ENCODE measurements at regions not wholly inside any gene's neighbourhood (a gene's known extent, or its start where the extent isn't known, plus 50 kb on each side); places are given as distances from the start of the nearest gene placed in this dataset.

DNA sequence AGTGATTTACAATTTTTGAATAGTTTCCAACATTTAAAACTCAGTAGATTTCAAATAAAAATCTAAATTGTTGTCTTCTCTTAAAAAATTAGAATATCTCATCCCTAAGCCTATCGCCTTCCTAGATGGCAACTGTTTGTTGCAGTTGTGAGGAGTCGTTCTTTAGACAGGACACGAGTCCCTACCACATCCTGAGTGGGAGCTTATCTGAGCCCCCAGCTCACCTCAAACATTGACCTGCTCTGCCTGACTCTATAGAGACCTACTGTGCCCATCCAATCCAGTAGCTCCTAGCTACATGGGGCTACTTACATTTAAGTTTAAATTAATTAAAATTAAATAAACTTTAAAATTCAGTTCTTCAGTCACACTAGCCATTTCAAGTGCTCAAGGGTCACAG is 434.7 kb downstream of the FOXO1 start:
- no peaks in the 10 kb centered on the region for H3K27me3 ChIP-seq (ENCODE audit: control insufficient read depth, insufficient read depth, low read length)
- H3K36me3 ChIP-seq (ENCODE audit: control insufficient read depth, insufficient read depth, low read length): no peaks in the 10 kb centered on the region
- TF ChIP-seq, protein P1, sequence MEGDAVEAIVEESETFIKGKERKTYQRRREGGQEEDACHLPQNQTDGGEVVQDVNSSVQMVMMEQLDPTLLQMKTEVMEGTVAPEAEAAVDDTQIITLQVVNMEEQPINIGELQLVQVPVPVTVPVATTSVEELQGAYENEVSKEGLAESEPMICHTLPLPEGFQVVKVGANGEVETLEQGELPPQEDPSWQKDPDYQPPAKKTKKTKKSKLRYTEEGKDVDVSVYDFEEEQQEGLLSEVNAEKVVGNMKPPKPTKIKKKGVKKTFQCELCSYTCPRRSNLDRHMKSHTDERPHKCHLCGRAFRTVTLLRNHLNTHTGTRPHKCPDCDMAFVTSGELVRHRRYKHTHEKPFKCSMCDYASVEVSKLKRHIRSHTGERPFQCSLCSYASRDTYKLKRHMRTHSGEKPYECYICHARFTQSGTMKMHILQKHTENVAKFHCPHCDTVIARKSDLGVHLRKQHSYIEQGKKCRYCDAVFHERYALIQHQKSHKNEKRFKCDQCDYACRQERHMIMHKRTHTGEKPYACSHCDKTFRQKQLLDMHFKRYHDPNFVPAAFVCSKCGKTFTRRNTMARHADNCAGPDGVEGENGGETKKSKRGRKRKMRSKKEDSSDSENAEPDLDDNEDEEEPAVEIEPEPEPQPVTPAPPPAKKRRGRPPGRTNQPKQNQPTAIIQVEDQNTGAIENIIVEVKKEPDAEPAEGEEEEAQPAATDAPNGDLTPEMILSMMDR (IDR thresholded peaks at IDR 0.05; ENCODE audit: insufficient read depth, low read length, severe bottlenecking): no peak
- no peak for DNase-seq (ENCODE audit: low read depth)
- no peak for FAIRE-seq
- H3K4me3 ChIP-seq (ENCODE audit: low read depth, low read length): no peak overlapping the region

DNA sequence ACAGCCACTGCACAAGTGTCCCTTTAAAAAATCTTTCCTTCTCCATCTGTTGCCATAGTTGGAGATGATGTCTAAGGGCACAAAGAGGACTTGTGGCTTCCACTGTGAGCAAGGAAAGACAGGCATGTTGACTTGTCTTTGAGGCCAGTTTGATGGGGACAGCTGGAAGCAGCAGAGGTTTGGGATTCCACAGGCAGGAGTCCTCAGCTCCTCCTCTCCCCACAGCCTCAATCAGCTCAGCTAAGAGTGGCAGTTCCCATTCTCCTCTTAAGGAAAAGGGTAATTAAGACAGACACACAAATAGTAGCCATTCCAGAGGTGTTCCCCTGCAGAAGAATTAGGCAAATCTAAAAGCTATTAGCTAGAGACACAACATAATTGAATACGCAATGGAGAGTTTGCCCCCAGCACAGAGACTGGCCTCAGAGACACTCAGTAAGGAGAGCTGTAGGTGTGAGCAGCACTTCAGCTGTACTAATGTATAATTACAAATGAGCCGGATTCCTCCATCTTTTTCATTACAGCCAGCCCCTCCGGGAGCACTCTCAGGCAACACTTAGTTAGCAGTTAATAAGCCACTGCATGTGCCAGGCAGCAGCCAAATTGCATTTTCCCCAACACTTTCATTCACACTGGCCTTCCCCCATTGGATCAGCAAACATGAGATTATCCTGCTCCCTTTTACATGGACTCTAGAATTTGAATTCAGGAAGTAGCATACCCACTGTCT is 434.0 kb downstream of the FOXO1 start:
- FAIRE-seq: no peak
- no peak overlapping the region for H3K4me3 ChIP-seq (ENCODE audit: low read depth, low read length)

DNA sequence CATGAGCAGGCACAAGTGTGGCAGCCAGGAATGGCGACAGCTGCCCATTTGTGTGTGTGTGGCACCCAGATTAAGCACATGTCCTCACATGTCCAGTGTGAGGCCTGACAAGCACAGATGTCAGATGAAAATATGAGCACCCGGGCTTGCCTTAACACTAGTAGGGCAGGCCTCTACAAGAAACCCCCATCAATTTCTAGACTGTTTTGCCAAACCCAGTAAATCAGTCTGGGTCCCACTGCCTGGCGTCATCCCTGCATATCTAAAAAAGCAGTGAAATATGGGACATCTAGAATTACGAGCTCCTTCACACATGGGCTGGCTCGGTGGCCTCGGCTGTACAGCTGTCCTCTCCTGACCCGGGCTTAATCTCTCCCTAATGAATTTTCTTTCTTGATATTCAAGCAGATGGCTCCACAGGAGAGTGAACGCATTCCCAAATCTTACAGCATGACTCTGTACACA is 432.7 kb downstream of the FOXO1 start:
- TF ChIP-seq, protein P1 (IDR thresholded peaks at IDR 0.05; ENCODE audit: insufficient read depth, low read length, severe bottlenecking): no peak
- no peak overlapping the region for H3K4me3 ChIP-seq (ENCODE audit: low read depth, low read length)
- H3K27me3 ChIP-seq (ENCODE audit: control insufficient read depth, insufficient read depth, low read length): no peaks in the 10 kb centered on the region
- no peaks in the 10 kb centered on the region for H3K36me3 ChIP-seq (ENCODE audit: control insufficient read depth, insufficient read depth, low read length)
- FAIRE-seq (peak; percentile 79), DNase-seq (ENCODE audit: low read depth) (peak; percentile 92)

More for the DNA sequence above, 434.0 kb downstream of the FOXO1 start:
- H3K36me3 ChIP-seq (ENCODE audit: control insufficient read depth, insufficient read depth, low read length): no peaks in the 10 kb centered on the region
- TF ChIP-seq, protein P1 (IDR thresholded peaks at IDR 0.05; ENCODE audit: insufficient read depth, low read length, severe bottlenecking): no peak
- no peaks in the 10 kb centered on the region for H3K27me3 ChIP-seq (ENCODE audit: control insufficient read depth, insufficient read depth, low read length)
- no peak for DNase-seq (ENCODE audit: low read depth)

DNA sequence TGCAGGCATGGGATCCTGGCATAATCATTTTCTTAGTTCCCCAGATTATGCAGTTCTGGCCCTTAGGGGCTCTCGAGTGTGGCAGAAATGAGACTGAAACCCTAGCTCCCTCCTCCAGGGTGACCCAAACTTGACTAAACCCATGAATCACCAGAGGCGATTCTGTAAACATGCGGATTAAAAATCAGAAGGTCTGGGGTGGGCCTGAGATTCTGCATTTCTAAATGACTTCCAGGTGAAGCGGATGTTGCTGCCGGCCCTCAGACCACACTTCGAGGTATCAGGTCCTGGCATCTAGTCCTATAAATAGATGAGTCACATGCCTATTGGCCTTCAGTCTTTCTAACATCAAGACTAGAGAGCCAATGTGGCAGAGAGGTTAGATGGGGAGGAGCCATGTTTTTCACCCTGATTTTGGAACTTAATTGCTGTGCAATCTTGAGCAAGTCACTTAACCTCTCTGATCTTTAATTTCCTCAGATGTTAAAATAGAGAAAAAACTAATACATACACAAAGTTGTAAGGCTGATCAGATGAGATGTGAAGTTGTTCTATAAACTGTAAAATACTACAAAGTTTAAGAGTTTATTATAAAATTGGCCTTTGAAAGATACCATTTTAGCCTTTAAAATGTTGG is 431.2 kb downstream of the FOXO1 start:
- no peak for FAIRE-seq
- no peak overlapping the region for H3K4me3 ChIP-seq (ENCODE audit: low read depth, low read length)
- TF ChIP-seq, protein P1 (IDR thresholded peaks at IDR 0.05; ENCODE audit: insufficient read depth, low read length, severe bottlenecking): no peak
- no peaks in the 10 kb centered on the region for H3K36me3 ChIP-seq (ENCODE audit: control insufficient read depth, insufficient read depth, low read length)
- DNase-seq (ENCODE audit: low read depth): peak; percentile 81
- H3K27me3 ChIP-seq (ENCODE audit: control insufficient read depth, insufficient read depth, low read length): no peaks in the 10 kb centered on the region

DNA sequence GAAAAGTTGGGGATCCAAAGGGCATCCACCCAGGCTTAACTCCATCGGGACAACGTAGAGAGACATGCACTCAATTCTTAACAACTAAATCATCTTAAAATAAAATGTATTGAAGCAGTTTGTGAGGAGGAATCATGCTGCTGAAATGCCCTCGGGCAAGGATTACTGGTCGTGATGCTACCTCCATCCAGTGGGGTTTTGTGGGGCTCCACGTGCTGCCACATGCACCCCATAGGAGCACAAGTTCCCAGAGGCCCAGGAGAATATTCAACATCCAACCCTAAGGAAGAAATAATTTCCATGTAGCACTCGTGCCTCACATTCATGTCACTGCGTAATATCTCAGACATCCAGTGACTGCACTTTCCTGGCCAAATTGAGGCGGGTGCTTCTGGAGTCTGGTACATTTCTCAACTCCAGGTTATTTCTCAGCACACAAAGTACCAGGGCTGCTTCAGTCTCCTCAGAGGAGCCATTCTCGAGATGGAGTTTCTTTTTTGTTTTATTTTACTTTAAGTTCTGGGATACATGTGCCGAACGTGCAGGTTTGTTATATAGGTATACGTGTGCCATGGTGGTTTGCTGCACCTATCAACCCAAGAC is 429.8 kb downstream of the FOXO1 start:
- no peak for FAIRE-seq
- no peaks in the 10 kb centered on the region for H3K36me3 ChIP-seq (ENCODE audit: control insufficient read depth, insufficient read depth, low read length)
- TF ChIP-seq, protein P1 (IDR thresholded peaks at IDR 0.05; ENCODE audit: insufficient read depth, low read length, severe bottlenecking): no peak
- H3K4me3 ChIP-seq (ENCODE audit: low read depth, low read length): no peak overlapping the region
- DNase-seq (ENCODE audit: low read depth): no peak
- H3K27me3 ChIP-seq (ENCODE audit: control insufficient read depth, insufficient read depth, low read length): no peaks in the 10 kb centered on the region

All from bronchial epithelial cell (primary cell).